ENCODE measurements at regions not wholly inside any gene's neighbourhood (a gene's known extent, or its start where the extent isn't known, plus 50 kb on each side); places are given as distances from the start of the nearest gene placed in this dataset.

DNA sequence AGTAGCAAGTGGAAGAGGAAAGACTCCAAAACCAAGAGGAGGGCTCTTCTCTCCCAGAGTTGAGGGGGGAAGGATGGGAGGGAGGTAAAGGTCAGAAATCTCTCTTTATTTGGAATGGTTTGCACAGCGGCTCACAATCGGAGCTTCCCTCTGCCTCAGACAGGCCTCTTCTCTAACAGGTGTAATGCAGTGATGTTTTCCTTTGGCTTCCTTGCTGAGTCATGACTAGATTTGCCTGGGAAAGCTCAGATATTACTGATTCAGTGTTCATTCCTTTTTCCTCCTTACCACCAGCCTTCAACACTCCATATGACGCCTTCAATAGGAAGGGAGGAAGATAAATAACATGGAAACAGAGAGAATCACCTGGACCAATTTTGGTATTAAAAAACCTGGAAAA, 136.6 kb downstream of the RNF152 start:
- no peak for DNase-seq (ENCODE audit: low read depth)

DNA sequence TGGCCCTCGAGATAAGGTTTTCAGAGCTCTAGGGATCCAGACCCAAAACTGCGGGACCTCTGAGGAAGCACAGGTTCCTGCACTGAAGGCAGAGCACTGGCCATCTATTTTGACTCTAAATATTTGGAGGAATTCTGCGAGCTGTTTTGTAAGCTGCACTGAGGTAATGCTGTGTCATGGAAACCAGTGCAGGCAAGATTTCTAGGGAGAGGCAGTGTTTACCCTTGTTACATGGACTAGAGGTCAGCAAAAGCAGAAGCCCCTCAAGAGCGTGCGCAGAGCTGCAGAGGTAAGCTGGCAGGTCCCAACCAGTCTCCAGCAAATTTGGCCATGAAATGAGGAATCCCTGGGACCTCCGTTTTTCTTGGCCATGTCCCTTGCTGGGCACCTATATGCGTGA, 137.3 kb downstream of the RNF152 start:
- no peak for DNase-seq (ENCODE audit: low read depth)

DNA sequence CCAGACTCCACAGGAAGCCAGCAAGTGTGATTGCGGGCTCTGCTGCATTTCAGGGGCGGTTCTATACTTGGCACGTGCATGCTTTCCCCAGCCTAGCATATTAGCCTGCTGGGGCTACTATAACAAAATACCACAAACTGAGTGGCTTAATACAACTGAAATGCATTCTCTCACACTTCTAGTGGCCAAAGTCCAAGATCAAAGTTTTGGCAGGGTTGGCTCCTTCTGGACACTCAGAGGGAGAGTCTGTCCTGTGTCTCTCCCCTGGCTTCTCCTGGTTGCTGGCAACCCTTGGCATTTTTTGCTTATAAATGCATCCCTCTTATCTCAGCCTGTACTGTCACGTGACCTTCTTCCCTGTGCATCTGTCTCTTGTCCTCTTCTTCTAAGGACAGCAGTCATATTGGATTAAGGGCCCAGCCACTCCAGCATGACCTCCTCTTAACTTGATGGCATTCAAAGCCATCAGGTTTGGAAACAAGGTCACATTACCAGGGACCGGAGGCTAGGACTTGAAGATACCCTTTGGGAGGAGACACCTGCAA, 138.7 kb downstream of the RNF152 start:
- DNase-seq (ENCODE audit: low read depth) = no peak

DNA sequence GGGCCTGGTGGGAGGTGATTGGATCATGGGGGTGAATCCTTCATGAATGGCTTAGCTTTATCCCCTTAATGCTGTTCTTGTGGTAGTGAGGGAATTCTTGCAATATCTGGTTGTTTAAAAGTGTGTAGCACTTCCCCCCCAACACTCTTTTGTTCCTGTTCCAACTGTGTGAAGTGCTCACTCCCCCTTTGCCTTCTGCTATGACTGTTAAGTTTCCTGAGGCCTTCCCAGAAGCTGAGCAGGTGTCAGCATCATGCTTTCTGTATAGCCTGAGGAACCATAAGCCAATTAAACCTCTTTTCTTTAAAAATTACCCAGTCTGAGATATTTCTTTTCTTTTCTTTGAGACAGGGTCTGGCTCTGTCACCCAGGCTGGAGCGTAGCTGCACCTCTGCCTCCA, 139.4 kb downstream of the RNF152 start:
- no peak for DNase-seq (ENCODE audit: low read depth)

DNA sequence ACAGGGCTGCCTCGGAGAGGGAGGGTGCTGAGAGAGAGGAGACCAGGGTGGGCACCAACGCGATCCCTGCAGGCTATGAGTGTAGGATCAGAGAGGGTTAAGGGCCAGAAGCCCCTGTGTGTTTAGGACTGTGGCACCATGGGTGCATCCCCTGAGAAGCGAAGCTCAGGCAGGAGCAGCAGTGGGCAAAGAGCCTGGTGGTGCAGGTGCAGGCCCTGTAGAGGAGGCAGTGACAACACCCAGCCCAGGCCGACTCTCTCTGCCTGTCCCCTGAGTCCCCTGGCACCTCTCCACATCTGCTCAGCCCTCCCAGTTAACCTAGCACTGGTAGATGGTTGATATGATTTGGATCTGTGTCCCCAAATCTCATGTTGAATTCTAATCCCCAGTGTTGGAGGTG, 139.8 kb downstream of the RNF152 start:
- DNase-seq (ENCODE audit: low read depth) = no peak

DNA sequence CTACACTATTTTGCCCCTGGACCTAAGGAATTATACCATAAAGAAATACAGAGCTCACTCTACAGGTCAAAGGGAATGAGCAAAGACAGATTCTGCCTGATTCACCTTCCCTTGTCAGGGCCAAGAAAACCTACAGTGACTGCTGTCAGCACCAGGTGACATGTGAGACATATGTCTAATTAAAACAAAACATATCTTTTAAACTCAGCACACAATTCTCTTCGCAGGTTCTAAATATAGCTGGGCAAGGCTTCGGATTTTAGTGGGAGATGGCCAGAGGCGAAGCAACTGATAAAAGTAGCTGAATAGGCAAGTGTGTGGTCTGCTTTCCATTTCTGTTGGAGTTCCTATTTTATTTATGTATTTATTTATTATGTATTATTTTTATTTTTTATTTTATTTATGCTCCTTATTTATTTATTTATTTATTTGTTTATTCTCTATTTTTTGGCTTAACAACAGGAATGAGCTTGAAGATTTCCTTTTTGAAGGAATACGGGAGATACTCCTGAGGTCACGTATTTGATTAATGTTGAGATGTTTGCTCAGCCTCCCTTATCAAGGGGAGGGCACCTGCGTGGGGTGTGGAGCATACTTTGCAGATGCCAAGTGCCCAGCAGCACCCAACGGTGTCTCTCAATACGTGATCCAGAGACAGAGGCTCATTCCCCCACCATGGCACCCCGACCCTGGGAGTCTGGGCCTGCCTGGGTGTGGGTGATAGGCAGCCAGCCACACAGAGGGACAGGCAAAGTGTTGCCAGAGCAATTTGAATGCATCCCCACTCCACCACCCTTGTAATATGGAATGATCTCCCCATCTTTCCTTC, 141.8 kb downstream of the RNF152 start:
- DNase-seq (ENCODE audit: low read depth) = no peak

DNA sequence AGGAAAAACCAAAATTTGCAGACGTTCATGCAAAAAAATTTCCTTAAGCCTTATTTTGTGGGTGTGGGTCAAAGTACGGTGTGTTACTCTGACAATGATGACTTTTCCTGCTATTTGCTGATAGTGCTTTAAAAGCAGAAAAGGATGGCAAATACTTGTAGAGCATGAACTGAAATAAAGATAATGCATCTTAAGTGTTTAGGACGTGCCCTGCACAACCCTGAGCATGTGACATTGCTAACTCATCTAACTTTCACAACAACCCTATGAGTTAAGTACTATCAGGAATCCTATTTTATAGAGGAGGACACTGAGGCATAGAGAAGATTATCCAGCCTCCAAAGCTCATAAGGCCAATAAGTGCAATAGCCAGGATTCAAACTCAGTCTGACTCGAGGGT, 143.3 kb downstream of the RNF152 start:
- no peak for DNase-seq (ENCODE audit: low read depth)

DNA sequence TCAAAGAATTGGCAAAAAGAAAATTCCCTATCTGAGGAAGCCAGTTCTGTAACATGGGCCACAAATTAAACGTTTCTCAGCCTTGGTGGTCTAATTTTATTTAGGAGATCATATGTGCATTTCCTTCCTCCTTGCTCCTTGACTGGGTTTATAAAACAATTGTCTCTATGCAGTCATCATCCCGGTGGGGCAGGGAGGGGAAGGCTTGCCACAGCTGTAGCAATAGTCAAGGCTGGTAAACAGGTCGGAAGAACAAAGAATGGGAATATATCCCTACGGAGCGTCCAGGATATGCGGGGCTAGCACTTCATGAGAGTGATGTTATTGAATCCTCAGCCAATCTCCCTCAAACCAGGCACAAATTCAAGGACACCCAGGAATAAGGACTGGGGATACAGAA, 143.8 kb downstream of the RNF152 start:
- DNase-seq (ENCODE audit: low read depth) = no peak

DNA sequence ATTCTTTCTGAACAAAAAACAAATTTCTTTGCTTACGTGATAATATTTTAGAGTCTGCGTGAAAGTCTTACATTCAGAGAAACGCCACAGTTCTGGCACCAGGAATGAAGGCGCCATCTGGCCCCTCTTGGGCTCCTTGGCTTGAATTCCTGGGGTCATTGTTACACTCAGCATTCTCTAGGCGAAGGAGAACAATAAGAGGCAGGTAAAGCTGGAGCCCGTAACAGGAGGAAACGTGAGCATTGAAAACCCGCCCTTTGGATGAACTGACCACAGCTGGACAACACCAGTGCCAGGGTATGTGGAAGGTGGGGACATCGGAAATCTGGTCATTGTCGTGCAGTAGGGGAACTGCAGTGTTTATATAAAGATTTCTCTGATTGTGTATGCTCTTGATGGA, 144.8 kb downstream of the RNF152 start:
- DNase-seq (ENCODE audit: low read depth) = no peak

DNA sequence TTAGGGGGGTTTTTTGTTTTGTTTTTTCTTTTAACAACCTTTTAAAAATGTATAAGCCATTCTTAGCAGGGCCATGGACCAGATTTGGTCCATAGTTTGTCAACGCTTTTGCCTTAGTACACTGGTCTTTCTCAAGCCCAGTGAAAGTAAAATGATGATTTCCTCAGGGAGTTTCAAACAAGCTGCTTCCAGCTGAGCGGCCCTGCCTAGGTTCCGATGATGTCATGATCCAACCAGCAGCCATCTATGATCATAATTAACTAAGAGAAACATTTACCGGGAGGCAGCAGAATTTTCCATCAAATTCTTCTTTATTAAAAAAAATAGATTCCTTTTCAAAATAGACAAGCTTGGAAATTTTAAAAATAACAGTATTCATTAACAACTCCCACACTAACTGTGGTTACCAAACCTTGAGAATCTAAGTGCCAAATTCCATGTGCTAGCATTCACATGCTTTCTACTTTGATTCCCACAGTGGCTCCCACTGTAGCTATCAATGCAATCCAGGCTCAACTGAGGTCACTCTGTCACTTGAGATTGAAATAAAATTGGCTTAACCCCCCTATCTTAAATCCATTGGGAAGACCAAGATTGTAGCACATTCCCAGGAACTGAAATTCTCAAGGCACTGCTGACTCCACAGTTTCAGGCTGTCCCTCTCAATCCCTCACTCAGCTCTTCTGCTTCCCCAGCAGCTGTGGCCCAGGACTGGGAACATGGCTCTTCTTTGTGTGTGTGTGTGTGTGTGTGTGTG, 148.9 kb downstream of the RNF152 start:
- DNase-seq (ENCODE audit: low read depth) = no peak

DNA sequence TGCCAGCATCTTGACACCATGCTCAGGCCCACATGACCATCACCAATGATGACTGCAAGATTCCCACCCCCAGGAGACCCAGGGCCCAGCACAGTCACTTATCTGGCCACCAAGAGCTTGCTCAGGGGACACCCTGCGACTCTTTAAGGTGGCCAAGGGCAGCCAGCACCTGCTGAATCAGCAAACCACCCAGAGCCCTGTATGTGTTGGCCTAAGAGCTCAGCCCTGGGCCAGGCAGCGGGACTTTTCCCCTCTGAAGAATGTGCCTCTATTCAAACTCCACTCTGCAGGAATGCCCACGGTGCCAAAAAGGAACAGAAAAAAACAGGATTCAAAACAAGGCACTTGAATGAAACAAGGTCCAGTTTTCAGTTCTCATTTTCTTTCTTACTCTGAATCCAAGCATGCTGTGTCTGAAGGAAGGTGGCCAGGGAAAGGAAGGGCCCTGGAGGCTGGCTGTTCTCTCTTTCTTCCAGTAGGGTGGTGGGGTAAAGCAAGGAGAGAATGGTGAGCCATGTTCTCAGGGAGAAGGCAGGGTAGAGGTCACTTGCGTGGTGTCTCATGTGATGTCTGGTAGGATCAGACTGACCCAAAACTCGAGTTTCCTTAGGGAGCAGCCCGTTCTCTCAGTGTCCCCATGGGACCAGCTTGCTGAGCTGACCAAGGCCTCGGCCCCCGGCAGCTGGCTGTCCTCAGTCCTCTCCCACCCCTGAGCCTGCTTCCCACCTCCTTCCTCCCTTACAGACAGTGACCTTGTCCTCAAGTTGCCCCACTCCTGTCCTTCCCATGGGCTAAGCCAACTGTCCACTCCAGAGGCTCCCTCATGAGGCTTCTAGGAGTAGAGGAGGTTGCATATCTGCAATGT, 150.0 kb downstream of the RNF152 start:
- DNase-seq (ENCODE audit: low read depth) = no peak

DNA sequence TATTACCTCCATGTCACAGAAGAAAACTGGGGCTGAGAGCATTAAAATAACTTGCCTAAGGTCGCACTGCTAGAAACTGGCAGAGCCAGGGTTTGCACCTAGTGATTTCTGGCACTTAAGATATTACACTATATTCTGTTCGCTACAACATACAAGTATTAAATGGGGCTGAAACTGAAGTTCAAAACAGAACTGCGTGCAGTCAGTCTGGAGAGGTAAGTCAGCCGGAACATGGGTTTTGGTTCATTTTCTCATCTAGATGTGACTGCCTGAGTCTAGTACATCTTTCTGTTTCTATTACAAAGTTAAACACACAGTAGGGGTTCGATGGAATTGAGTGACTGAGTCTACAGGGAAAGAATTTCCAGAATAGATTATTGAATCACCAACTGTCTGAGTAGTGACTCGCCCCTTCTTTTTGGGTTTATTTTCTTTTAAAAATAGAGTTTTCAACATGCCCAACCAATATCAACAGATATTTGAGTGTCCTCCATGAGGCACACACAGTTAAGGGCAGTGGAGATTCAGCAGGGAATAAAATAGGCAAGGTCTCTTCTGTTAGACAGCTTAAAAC, 150.8 kb downstream of the RNF152 start:
- DNase-seq (ENCODE audit: low read depth) = no peak

DNA sequence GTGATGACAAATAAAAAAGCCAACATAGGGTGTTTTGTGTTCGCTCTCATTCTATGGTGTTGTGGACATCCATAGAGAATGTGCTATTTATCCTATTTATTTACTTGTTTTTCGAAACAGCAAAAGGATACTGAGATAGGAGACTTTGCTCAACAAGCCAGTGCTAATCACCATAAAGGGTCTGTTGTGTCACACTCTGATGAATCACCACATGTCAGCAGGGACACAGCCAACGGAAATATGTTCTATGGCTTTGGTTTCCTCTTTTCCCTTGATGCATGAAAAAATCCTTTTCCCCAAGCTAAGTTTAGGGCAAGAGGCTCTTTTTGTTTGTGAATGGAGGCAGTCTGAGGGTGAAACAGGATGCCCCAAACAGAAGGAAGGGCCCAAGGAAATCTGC, 154.3 kb downstream of the RNF152 start:
- DNase-seq (ENCODE audit: low read depth) = no peak

DNA sequence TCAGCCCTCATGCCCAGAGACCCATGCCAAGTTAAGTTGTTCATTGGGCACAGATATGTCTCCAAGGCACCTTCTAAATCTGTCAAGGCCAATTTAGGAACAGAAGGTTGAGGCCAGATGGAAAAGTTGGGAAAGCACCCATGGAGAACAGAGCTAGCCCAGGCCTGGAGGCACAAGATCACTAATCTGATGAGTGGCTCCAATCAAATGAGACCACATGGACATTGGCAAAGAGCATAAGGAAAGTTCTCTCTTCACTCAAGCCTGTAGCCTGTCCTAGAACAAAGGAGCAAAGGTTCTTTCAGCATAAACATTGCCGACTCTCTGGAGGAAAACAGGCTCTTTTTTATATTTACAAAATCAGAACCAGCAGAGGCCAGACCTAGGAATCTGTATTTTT, 154.8 kb downstream of the RNF152 start:
- no peak for DNase-seq (ENCODE audit: low read depth)

DNA sequence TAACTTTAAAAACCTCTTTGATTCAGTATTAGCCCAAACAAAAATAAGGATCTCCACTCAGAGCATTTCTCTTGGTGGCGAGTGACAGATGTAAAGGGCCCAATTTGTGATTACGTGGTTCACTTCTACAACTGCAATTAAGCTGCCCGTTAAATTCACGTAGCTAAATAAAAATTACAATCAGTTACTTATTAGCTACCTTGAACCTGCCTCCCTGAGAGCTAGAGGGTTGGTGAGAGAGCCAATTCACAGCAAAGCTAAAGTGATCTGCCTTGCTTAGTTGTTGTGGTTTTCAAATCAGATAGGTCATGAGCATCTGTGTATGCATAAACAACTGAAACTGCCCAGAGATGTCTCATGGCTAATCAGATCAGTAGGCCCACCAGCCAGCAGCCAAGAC, 156.7 kb downstream of the RNF152 start:
- no peak for DNase-seq (ENCODE audit: low read depth)

DNA sequence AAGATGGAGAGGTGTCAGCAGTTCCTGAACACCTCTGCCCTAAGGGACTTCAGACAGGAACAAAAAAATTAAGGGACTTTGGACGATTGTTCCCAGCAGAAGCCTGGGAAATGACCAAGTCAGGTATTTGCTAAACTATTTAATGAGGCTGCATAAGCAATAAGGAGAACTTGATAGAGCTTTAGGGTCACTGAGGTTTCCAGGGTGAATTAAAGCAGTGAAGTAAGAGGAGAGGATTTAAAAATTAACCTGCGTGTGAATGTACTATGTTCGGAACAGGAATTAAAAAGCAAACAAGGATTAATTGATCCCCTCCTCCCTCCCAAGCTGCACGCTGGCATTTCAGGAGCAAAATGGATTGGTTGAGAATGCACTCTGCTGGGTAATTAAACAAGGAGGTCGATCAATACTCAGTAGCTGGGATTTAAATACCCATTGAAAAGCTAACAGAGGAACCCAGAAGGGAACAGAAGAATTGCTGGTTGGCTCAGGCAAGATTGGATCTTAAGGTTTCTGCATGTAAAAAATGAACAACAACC, 157.2 kb downstream of the RNF152 start:
- DNase-seq (ENCODE audit: low read depth) = no peak

DNA sequence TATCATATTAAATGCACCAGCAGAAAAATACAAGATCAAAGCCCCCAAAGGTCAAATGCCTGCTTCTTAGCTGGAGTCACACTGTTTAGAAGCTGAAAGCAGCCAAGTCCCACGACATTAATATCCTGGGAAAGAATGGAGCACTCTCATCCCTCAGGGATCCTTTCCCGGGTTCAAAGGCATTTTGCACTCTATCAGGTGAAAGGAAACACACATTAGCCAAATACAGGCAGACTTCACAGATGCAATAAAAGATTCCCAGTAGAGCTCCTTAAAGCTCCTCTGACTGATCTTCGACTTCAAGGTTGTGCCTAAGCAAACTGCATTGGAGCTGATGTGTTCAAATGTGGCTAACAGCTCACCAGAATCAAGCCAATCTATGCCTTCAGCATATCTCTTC, 158.4 kb downstream of the RNF152 start:
- DNase-seq (ENCODE audit: low read depth) = no peak

DNA sequence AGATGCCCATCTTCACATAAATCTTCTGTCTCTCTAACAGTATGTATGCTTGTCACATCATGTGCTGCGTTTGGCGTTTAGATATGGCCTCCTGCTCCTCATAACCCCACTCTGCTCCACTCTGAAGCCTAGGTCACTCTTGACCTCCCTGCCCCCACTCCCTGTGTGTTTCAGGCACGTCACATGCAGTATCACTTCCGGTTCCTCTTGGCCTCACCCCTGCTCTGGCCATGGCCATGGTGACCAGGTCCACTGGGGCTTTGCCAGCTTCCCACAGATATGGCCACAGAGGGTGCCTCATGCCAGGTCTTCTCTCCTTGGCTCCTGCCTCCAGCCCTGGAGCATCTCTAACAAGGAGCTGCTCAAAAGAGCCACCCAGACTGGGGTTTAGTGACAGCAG, 160.0 kb downstream of the RNF152 start:
- no peak for DNase-seq (ENCODE audit: low read depth)

DNA sequence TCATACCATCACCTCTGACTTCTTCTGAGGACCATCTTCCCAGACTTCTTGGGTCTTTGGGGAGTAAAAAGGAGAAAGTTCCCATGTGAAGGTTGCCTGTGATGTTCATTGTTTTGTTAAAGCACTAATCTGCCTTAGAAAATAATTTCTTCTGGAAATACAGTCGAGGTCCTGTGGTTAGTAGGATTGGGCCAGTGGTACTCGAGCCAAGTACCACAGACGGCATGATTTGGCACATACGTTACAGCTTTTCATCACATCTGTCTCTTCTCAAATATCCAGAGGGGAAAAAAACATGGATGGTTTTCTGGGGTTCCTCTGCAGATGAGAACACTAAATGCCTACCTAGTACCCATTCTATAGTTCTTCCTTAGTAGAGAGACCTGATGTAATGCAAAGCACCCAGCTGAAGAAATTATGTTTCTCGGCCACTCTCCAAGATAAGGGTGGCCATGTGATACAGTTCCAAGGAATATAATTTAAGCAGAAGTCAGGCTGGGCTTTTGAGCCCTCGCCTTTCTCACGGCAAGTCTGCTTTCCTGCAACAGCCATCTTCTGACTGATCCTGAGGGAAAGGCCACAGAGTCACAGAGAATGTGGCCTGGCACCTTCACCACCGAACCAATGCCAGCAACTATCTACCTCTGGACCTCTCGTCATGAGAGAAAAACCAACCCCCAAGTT, 161.0 kb downstream of the RNF152 start:
- DNase-seq (ENCODE audit: low read depth) = no peak

DNA sequence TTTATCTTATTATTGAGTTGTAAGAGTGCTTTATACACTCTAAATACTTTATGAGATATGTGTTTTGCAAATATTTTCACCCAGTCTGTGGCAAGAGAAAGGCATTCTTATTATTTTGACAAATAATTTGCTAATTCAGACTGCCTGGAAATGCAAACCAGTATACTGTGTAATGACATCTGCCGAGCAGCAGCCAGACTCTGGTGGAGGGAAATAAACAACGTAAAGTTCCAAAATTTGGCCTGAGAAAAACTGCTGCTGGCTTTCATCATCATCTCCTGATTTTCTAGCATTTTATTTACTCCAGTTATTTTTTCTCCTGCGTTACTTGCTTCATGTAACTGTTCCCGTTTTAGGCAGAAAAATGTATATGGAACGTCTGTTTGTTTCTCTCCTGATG, 161.6 kb downstream of the RNF152 start:
- DNase-seq (ENCODE audit: low read depth) = no peak

DNA sequence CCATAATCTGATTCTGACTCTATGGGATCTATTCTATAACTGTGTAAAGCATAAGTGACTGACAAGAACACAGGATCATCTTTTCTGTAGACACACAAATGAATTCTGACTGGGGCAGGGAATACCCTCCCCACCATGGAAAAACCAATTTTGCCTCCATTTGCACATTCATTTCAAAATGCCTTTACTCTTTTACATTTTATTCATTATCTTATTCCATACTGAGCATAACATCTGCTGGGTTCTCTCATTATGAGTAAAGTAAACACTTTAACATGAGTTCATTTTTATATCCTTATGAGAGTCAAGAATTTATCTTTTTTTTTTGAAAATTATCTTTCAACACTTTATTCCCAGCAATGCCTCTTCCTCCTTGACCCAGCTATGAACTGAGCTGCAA, 163.5 kb downstream of the RNF152 start:
- DNase-seq (ENCODE audit: low read depth) = no peak
